HAP-1 (cell line): ENCODE measurements at regions not wholly inside any gene's neighbourhood (a gene's known extent, or its start where the extent isn't known, plus 50 kb on each side); places are given as distances from the start of the nearest gene placed in this dataset.
"Not testable (repeated sequence)": the region's sequence is repeated elsewhere in the genome, so short reads cannot be mapped to it uniquely, and the experiment has no call there.

ENCODE experiments used
- DNase-seq, 2 experiments: peaks; one replicate each; pipeline ENCODE4 v3.0.0-alpha.2; 2016 to 2020; ENCODE audit warnings: low spot score in 2 of 2
- H3K27me3 ChIP-seq: fragments of 250-450 bp; sonication (Bioruptor Pico); 2 replicates; pipeline ENCODE4 v1.5.1; 2020; ENCODE audit warnings: low read depth, mild to moderate bottlenecking, moderate library complexity
- H3K36me3 ChIP-seq: fragments of 250-450 bp; sonication (Bioruptor Pico); replicated peaks from 2 replicates; pipeline ENCODE4 v1.5.1; 2020; ENCODE audit warnings: mild to moderate bottlenecking
- H3K4me1 ChIP-seq: fragments of 250-450 bp; sonication (Bioruptor Pico); 2 replicates; pipeline ENCODE4 v1.5.1; 2020; ENCODE audit warnings: mild to moderate bottlenecking
- H3K4me3 ChIP-seq: fragments of 250-450 bp; sonication (Bioruptor Pico); 2 replicates; pipeline ENCODE4 v1.5.1; 2020; ENCODE audit warnings: mild to moderate bottlenecking, moderate library complexity
- H3K9me3 ChIP-seq: fragments of 250-450 bp; sonication (Bioruptor Pico); 2 replicates; pipeline ENCODE4 v1.5.1; 2020; ENCODE audit warnings: mild to moderate bottlenecking, moderate library complexity
- in situ Hi-C: fragments of 300-500 bp; cut with MboI; formaldehyde crosslinking; loops from 3 replicates; pipeline ENCODE4 v1.14.3; 2020; ENCODE audit warnings: low sequenced_read_pairs, inconsistent platforms, mixed read lengths

DNA sequence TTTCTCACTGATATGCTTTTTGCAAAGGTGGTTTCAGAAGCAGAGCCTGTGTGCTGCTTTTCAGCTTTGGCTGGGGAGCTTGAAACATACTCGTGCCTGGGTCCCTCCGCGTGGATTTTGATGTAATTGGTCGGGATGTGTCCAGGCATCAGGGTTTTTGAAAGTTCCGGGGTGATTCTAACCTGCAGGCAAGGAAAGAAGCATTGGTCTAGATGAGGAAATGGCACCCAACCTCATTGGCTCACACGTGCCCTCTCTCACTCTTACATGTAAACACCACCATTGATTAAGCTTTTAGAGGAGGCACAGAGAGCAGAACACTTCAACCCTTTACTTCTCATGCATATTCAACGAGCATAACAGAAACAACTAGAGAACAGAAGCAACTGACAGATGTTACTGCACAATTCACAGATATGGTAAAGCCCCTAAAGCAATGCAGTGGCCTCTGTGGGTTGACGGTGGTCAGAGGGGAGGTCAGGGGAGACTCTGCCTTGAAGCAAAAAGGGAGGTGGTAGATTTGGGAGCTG lies 112.1 kb downstream of the TLR5 start:
- in situ Hi-C loops = no loop called here
- no peaks in the 10 kb centered on the region for H3K4me1 ChIP-seq
- H3K9me3 ChIP-seq = no peaks in the 10 kb centered on the region
- no peaks in the 10 kb centered on the region for H3K36me3 ChIP-seq
- no peaks in the 10 kb centered on the region for H3K27me3 ChIP-seq
- no peak for DNase-seq
- H3K4me3 ChIP-seq = no peak overlapping the region

DNA sequence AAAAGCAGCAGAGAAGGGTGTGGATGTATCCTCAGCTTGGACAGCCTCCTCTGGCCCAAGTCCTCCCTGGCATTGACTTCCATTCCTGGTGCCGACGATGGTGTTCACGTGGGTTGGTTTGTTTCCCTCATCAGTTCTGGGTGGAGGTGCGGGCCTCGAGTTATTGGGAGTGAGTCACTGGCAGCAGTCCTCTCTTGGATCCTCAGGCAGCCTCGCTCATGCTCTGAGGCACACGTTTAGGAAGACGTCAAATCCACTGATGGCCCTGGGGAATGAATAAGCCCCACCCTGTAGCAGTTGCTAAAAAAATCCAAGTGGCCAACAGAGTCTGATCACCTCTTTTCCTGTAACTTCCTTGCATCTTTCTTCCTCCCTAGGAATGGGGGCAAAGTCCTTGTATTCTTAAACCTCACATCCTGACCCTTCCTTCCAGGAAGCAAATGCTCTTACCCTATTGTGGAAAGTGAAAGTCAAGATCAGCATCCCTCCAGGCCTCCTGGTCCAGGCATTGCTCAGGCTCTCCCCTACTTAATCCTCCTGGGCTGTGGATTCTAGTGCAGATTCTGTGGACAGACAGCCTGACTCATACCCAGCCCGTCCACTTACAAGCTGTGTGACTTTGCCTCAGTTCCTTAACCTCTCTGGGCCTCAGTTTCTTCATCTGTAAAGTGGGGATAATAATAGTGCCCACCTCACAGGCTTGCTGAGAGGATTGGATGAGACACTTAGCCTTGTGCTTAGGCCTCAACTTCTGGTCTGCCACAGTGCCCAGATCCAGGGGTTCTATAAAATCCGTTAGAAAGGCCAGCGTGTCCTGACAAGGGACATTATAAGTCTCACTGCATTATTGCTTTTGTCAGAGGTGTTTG lies 111.1 kb downstream of the TLR5 start:
- no peaks in the 10 kb centered on the region for H3K9me3 ChIP-seq
- H3K27me3 ChIP-seq = no peaks in the 10 kb centered on the region
- in situ Hi-C loops = no loop called here
- DNase-seq = no peak
- H3K4me3 ChIP-seq = no peak overlapping the region
- no peaks in the 10 kb centered on the region for H3K4me1 ChIP-seq
- no peaks in the 10 kb centered on the region for H3K36me3 ChIP-seq

DNA sequence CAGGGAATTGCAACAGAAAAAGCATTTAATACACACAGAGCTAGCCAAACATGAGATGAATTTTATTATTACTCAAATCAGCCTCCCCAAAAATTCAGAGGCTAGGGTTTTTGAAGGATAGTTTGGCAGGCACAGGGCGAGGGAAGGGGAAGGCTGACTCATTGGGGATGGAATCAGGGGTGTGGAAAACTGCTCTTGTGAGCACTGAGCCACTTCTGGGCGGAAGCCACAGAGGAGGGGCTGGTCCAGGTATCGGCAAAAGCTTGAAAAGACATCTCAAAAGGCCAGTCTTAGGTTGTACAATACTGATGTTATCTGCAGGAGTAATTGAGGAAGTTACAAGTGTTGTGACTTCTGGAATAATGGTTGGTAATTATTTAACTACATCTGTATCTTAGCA lies 109.4 kb downstream of the TLR5 start:
- Histone ChIP-seq H3K36me3 (no peaks in the 10 kb centered on the region), H3K4me3 (no peak overlapping the region), H3K4me1 (no peaks in the 10 kb centered on the region), H3K9me3 (no peaks in the 10 kb centered on the region), H3K27me3 (no peaks in the 10 kb centered on the region)
- in situ Hi-C loops = no loop called here
- DNase-seq = no peak

DNA sequence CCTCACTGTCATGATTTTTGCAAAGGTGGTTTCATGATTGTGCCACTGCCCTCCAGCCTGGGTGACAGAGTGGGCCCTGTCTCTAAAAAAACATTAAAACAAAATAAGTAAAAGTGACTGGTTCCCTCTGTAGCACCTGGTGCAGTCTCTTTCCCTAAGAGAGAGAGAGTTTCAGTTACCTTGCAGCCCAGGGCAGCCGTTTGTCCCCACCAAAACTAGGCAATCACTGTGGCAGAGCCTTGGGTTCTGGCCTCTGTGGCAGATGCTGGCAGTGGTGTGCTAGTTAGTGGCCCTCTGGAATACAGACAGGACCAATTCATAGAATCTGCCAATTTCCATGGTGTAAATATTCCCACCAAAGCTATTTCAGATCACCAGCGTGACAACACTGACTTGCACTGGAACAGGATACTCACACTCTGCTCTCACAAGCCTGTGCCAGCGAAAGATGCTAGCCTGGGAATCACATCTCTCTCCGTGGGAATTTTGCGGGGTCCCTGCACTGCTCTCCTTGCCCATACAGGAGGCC lies 108.7 kb downstream of the TLR5 start:
- Histone ChIP-seq H3K36me3 (no peaks in the 10 kb centered on the region), H3K4me3 (no peak overlapping the region), H3K9me3 (no peaks in the 10 kb centered on the region), H3K27me3 (no peaks in the 10 kb centered on the region), H3K4me1 (no peaks in the 10 kb centered on the region)
- DNase-seq = no peak
- in situ Hi-C loops = no loop called here

DNA sequence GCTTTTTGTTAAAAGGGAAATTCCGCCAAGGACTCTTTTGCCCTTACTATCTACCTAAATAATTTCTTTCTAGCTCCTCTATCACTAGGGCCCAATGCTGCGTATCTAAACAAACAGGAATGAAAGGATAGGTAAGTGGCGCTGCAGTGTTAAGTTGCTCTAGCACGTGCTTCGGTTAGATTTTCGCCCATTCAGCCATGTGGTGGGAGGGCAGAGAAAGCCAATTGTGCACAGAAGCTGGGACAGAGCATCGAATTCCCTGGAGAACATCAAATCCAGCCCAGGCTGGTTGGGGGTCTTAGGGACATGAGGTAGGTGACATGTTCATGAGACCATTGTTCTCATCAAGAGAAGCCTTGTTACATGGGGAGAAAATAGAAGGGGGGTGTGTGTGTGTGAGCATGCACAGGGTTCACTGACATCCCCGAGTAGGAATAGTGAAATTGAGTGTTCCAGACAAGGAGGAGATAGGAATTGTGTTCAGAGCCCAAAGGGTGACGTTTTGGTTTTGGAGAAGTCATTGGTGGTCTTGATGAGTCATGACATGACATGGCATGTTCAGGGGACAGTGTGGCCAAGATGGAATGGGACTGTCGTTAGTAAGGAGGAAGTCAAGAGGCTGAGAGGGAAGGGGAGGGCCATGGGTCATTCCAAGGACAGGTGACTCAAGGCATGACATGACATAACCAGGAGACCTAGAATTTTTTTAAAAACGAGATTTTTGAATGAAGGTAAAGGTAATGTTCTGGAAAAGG lies 107.1 kb downstream of the TLR5 start:
- H3K36me3 ChIP-seq = no peaks in the 10 kb centered on the region
- in situ Hi-C loops = no loop called here
- no peaks in the 10 kb centered on the region for H3K4me1 ChIP-seq
- DNase-seq = no peak
- H3K27me3 ChIP-seq = no peaks in the 10 kb centered on the region
- no peak overlapping the region for H3K4me3 ChIP-seq
- no peaks in the 10 kb centered on the region for H3K9me3 ChIP-seq

DNA sequence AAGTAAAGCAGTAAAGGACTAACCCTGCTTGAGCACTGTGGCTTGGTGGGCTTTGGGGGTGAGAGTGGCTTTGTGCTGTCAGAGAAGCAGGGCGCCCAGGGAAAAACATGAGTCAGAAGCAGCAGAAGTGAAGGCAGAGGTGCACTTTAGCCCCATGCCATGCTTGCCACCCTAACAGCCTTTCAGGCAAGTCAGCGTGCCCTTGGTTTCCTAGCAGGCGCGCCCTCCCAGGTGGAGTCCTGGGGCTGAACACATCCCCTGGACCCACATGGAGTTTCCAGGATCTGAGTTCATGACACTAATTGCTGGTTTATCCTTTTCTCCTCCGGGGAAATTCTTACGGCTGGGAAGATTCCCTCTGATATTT lies 106.6 kb downstream of the TLR5 start:
- Histone ChIP-seq H3K4me3 (no peak overlapping the region), H3K27me3 (no peaks in the 10 kb centered on the region), H3K36me3 (no peaks in the 10 kb centered on the region), H3K9me3 (no peaks in the 10 kb centered on the region), H3K4me1 (no peaks in the 10 kb centered on the region)
- no peak for DNase-seq
- in situ Hi-C loops = no loop called here

DNA sequence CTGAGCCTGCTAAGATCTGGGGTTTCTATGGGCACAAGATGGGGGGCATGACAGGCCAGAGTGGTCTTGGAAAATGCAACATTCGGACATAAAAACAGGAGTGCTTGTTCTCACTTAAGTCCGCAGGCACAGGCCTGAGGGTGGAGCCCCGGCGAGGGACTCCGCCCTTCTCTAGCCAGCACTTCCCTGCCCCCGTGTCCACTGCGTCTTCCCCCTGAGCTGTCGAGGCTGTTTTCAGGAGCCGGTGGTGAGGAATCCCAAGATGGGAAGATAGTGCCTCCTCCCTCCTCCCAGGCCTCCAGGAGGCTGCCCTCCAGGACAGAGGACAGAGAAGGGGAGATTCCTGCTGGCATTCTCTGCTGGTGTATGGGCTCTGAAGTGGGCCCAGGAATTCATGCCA lies 105.2 kb downstream of the TLR5 start:
- Histone ChIP-seq H3K36me3 (no peaks in the 10 kb centered on the region), H3K9me3 (no peaks in the 10 kb centered on the region), H3K27me3 (no peaks in the 10 kb centered on the region), H3K4me1 (no peaks in the 10 kb centered on the region), H3K4me3 (no peak overlapping the region)
- in situ Hi-C loops = no loop called here
- no peak for DNase-seq

DNA sequence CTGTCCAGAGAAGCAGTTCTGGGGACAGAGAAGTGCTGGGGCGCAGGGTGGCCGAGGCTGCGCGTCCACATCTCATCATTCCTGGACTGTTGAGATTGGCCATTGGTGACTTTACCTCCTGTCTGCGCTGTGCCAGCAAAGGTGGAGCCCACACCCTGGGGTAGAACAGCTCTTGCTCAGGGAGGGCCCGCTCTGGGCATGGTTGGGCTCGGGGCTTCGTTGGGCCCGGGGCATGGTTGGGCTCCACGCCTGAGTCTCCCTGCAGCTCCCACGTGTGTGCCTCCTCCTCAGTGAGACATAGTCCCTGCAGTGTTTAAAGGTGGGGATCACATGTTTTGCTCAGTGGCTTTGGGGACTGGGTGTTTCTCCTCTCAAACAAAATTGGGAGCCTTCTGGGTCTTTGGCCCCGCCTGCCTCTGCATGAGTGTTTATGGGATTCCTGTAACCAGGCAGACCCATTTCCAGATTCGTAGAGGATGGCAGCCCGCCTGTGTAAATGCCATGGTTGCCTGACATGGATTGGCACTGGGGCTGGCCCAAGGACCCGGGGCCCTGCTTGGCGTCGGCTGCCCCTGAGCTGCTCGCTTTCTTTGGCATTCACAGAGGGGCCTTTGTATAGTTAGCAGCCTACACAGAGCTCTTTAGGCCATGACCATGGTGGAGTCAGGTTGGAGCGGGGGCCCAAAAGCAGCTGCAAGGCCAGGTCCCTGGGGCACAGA lies 104.6 kb downstream of the TLR5 start:
- in situ Hi-C loops = no loop called here
- Histone ChIP-seq H3K36me3 (no peaks in the 10 kb centered on the region), H3K4me1 (no peaks in the 10 kb centered on the region), H3K9me3 (no peaks in the 10 kb centered on the region), H3K27me3 (no peaks in the 10 kb centered on the region), H3K4me3 (no peak overlapping the region)
- DNase-seq = no peak

DNA sequence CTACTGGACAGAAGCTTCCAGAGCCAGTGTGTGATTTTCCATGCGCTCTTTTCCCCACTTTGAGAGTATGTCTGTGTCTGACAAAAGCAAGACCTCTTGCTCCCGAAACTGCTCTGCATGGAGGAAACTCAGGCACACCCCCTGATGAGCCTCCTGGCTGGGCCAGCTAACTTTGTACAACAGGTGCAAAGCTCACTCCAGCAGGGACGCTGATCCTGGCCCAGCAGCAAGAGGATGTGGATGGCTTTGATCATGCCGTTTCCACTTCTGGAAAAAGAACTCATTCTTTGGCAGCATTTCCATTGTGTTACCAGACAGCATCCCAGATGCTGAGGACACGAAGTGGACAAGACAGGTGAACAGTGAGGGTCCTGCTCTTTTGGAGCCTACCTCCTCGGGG lies 103.1 kb downstream of the TLR5 start:
- in situ Hi-C loops = no loop called here
- H3K27me3 ChIP-seq = no peaks in the 10 kb centered on the region
- H3K36me3 ChIP-seq = no peaks in the 10 kb centered on the region

DNA sequence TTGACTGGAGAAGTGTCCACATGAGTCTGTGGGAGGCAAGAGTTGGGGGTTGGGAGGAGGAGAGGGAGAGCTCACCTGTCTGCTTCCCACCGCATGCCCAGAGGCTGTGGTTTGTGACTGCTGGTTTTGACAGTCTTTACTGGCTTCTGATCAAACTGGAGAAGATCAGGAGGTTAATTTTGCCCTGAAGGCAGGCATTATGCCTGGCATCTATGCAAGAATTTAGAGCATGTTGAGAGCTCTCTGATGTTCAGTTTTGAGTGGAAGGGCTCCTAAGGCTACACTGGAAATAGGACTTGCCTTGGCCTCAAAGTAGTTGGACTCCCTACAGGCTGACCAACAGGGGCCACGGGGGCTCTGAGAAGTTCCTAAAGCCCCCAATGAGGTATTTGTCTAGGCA lies 101.6 kb downstream of the TLR5 start:
- Histone ChIP-seq H3K9me3 (no peaks in the 10 kb centered on the region), H3K27me3 (no peaks in the 10 kb centered on the region), H3K4me3 (no peak overlapping the region), H3K36me3 (no peaks in the 10 kb centered on the region), H3K4me1 (no peaks in the 10 kb centered on the region)
- in situ Hi-C loops = no loop called here
- no peak for DNase-seq

More for the DNA sequence above, 103.1 kb downstream of the TLR5 start:
- DNase-seq = no peak
- no peaks in the 10 kb centered on the region for H3K4me1 ChIP-seq
- no peaks in the 10 kb centered on the region for H3K9me3 ChIP-seq
- H3K4me3 ChIP-seq = no peak overlapping the region

DNA sequence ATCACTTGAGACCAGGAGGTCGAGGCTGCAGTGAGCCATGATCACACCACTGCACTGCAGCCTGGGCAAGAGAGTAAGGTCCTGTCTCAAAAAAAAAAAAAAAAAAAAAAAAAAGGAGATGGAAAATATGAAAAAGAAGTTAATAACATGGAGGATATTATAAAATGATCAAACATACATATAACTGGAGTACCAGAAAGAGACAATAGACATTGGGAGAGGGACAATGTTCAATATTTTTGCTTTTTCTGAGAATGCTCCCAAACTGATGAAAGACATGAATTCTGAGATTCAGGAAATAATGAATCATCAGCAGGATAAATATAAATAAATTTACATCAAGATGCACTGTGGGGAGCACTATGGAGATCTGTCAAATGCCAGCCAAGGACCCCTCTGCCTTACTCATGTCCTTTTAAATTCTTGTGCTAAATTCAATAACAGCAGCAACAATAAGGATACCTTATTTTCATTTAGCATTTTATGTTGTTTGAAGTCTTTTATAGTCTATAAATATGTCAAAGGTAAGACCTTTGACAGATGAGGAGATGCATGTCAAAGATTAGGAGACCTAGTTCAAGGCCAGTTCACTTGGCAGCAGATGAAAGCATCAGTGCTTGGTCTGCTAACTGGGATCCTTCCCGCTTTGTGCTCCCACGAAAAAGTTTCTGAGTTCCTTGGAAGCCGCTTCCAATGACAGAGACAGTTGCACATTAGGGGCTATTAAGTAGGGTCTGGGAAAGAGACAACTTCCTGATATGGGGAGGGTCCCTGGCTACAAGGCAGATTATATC lies 97.7 kb downstream of the TLR5 start:
- no peaks in the 10 kb centered on the region for H3K4me1 ChIP-seq
- no peaks in the 10 kb centered on the region for H3K9me3 ChIP-seq
- no peak overlapping the region for H3K4me3 ChIP-seq
- in situ Hi-C loops = no loop called here
- no peaks in the 10 kb centered on the region for H3K27me3 ChIP-seq
- no peak for DNase-seq
- H3K36me3 ChIP-seq = no peaks in the 10 kb centered on the region

DNA sequence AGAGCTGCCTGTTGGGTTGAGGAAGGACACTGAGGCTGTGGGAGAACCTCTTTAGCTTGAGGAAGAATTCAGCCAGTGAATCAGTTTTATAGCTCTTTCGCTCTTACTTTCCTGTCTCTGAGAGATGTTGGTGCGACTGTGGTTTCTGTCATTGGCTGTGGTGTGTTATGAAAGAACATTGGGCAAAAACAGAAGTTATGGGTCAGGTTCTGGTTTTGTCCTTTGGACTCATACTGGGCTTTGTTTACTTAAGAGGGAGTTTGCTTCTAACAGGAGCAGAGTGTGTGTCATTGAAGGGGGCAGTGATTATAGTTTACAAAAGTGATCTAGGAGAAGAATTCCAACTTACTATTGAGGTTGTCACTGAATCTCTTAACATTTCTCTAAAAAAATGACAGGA lies 97.0 kb downstream of the TLR5 start:
- in situ Hi-C loops = no loop called here
- no peaks in the 10 kb centered on the region for H3K36me3 ChIP-seq
- H3K9me3 ChIP-seq = no peaks in the 10 kb centered on the region
- DNase-seq = no peak
- no peaks in the 10 kb centered on the region for H3K27me3 ChIP-seq
- no peak overlapping the region for H3K4me3 ChIP-seq
- H3K4me1 ChIP-seq = no peaks in the 10 kb centered on the region

DNA sequence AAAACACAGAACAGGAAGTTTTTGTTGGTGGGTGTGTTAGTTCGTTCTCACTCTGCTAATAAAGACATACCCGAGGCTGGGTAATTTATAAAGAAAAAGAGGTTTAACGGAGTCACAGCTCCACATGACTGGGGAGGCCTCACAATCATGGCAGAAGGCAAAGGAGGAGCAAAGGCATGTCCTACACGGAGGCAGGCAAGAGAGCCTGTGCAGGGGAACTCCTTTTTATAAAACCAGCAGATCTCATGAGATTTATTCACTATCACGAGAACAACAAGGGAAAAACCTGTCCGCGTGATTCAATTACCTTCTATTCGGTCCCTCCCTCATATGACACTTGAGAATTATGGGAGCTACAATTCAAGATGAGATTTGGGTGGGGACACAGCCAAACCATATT lies 96.6 kb downstream of the TLR5 start:
- H3K4me3 ChIP-seq, H3K27me3 ChIP-seq, H3K9me3 ChIP-seq, H3K36me3 ChIP-seq, H3K4me1 ChIP-seq, DNase-seq, in situ Hi-C loops: not testable (repeated sequence)
